ENCODE measurements at regions not wholly inside any gene's neighbourhood (a gene's known extent, or its start where the extent isn't known, plus 50 kb on each side); places are given as distances from the start of the nearest gene placed in this dataset.

- Mint-ChIP-seq H3K4me3 (ENCODE audit: low read depth) (no peak overlapping the region), H3K27me3 (no peaks in the 10 kb centered on the region), H3K36me3 (ENCODE audit: insufficient read depth) (peaks cover 9% of the 10 kb centered on the region), H3K4me1 (ENCODE audit: low read depth) (peaks cover 3% of the 10 kb centered on the region), H3K9me3 (ENCODE audit: low read depth) (peaks cover 24% of the 10 kb centered on the region), H3K27ac (no peak overlapping the region)
- no peak for TF ChIP-seq CTCF (IDR thresholded peaks at IDR 0.05; ENCODE audit: unreplicated experiment)
- no peak for DNase-seq (ENCODE audit: low spot score, unreplicated experiment)
These were observed 497.9 kb downstream of the EPHA4 start for GRCh38 chr2:221074238-221074637.

GRCh38 chr2:221075203-221075602 lies 496.9 kb downstream of the EPHA4 start:
- H3K4me1 Mint-ChIP-seq (ENCODE audit: low read depth), result peaks cover 3% of the 10 kb centered on the region
- peaks cover 21% of the 10 kb centered on the region for H3K9me3 Mint-ChIP-seq (ENCODE audit: low read depth)
- DNase-seq (ENCODE audit: low spot score, unreplicated experiment), result no peak
- no peak overlapping the region for H3K27ac Mint-ChIP-seq
- TF ChIP-seq CTCF (IDR thresholded peaks at IDR 0.05; ENCODE audit: unreplicated experiment), result no peak
- H3K27me3 Mint-ChIP-seq, result no peaks in the 10 kb centered on the region
- peaks cover 7% of the 10 kb centered on the region for H3K36me3 Mint-ChIP-seq (ENCODE audit: insufficient read depth)
- H3K4me3 Mint-ChIP-seq (ENCODE audit: low read depth), result no peak overlapping the region

GRCh38 chr2:221077251-221077650 lies 494.9 kb downstream of the EPHA4 start:
- Mint-ChIP-seq H3K36me3 (ENCODE audit: insufficient read depth) (peaks cover 1% of the 10 kb centered on the region), H3K27ac (no peak overlapping the region), H3K9me3 (ENCODE audit: low read depth) (peaks cover 5% of the 10 kb centered on the region), H3K27me3 (no peaks in the 10 kb centered on the region), H3K4me1 (ENCODE audit: low read depth) (peaks cover 3% of the 10 kb centered on the region), H3K4me3 (ENCODE audit: low read depth) (no peak overlapping the region)
- no peak for TF ChIP-seq CTCF (IDR thresholded peaks at IDR 0.05; ENCODE audit: unreplicated experiment)
- DNase-seq (ENCODE audit: low spot score, unreplicated experiment), result no peak

GRCh38 chr2:221077799-221078198 lies 494.3 kb downstream of the EPHA4 start:
- peaks cover 3% of the 10 kb centered on the region for H3K9me3 Mint-ChIP-seq (ENCODE audit: low read depth)
- TF ChIP-seq CTCF (IDR thresholded peaks at IDR 0.05; ENCODE audit: unreplicated experiment), result no peak
- no peak for DNase-seq (ENCODE audit: low spot score, unreplicated experiment)
- H3K4me1 Mint-ChIP-seq (ENCODE audit: low read depth), result peaks cover 3% of the 10 kb centered on the region
- no peaks in the 10 kb centered on the region for H3K27me3 Mint-ChIP-seq
- H3K27ac Mint-ChIP-seq, result no peak overlapping the region
- H3K36me3 Mint-ChIP-seq (ENCODE audit: insufficient read depth), result no peaks in the 10 kb centered on the region
- no peak overlapping the region for H3K4me3 Mint-ChIP-seq (ENCODE audit: low read depth)

- Mint-ChIP-seq H3K36me3 (ENCODE audit: insufficient read depth) (no peaks in the 10 kb centered on the region), H3K27me3 (no peaks in the 10 kb centered on the region)
- no peak for DNase-seq (ENCODE audit: low spot score, unreplicated experiment)
These were observed 486.7 kb downstream of the EPHA4 start for GRCh38 chr2:221085341-221085900.

More at GRCh38 chr2:221085341-221085900, 486.7 kb downstream of the EPHA4 start:
- H3K27ac Mint-ChIP-seq, result no peak overlapping the region
- H3K4me3 Mint-ChIP-seq (ENCODE audit: low read depth), result no peak overlapping the region
- no peaks in the 10 kb centered on the region for H3K4me1 Mint-ChIP-seq (ENCODE audit: low read depth)
- H3K9me3 Mint-ChIP-seq (ENCODE audit: low read depth), result no peaks in the 10 kb centered on the region
- TF ChIP-seq CTCF (IDR thresholded peaks at IDR 0.05; ENCODE audit: unreplicated experiment), result no peak
